ENCODE measurements at regions not wholly inside any gene's neighbourhood (a gene's known extent, or its start where the extent isn't known, plus 50 kb on each side); places are given as distances from the start of the nearest gene placed in this dataset.

GRCh38 chrX:124426288-124427169 is 80.2 kb downstream of the SH2D1A start:
- TF ChIP-seq USF2 (IDR thresholded peaks at IDR 0.05; ENCODE audit: low read length) (no peak), POLR2A (IDR thresholded peaks at IDR 0.05; ENCODE audit: control extremely low read depth in 1 of 2, low read depth in 2 of 2, low read length in 2 of 2) (no peak), CTCF (IDR thresholded peaks at IDR 0.05; ENCODE audit: control extremely low read depth in 1 of 3, insufficient read depth in 1 of 3, low read depth in 1 of 3, low read length in 3 of 3) (no peak), EZH2 (IDR thresholded peaks at IDR 0.05; ENCODE audit: low read depth, low read length, severe bottlenecking) (no peak)
- TF ChIP-seq, protein P1, sequence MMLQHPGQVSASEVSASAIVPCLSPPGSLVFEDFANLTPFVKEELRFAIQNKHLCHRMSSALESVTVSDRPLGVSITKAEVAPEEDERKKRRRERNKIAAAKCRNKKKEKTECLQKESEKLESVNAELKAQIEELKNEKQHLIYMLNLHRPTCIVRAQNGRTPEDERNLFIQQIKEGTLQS (IDR thresholded peaks at IDR 0.05; ENCODE audit: insufficient read depth, low read depth, low read length): no peak

Measured in H1 (cell line).